OCI-LY7 (cell line): ENCODE measurements at regions not wholly inside any gene's neighbourhood (a gene's known extent, or its start where the extent isn't known, plus 50 kb on each side); places are given as distances from the start of the nearest gene placed in this dataset.

Experiments used
- BruUV-seq: library from RNA; stranded (reverse); fragments of 400-500 nt; replicated peaks from 2 replicates; lab custom pipeline; 2021; lab: Mats Ljungman, UMichigan
- CTCF ChIA-PET: fragments of 300-600 bp; sonication (Branson Sonifier 250); formaldehyde crosslinking; loops from one replicate; lab custom pipeline; 2022; ENCODE audit warnings: antibody characterized with exemption; ENCODE audit not compliant: unreplicated experiment; lab: Charles Lee
- POLR2A ChIA-PET: fragments of 300-600 bp; sonication (Branson Sonifier 250); formaldehyde crosslinking; loops from one replicate; lab custom pipeline; 2022; ENCODE audit warnings: antibody characterized with exemption; lab: Charles Lee
- DNase-seq: peaks from one replicate; pipeline ENCODE4 v3.0.0-alpha.2; 2015; ENCODE audit warnings: low spot score
- H2AFZ ChIP-seq: fragments of 200-600 bp; sonication (generic), shearing (Covaris generic); 2 replicates; pipeline ENCODE4 v1.6.1; 2014; ENCODE audit warnings: mild to moderate bottlenecking, antibody characterized with exemption, low read length, moderate library complexity
- H3K27ac ChIP-seq: fragments of 200-600 bp; sonication (generic); 2 replicates; pipeline ENCODE4 v1.5.1; 2014; ENCODE audit warnings: mixed run types, low read depth, mild to moderate bottlenecking, moderate library complexity, low read length, inconsistent platforms; ENCODE audit not compliant: poor library complexity, severe bottlenecking
- H3K36me3 ChIP-seq: fragments of 200-600 bp; sonication (generic); 2 replicates; pipeline ENCODE4 v1.6.1; 2014; ENCODE audit warnings: mild to moderate bottlenecking, antibody characterized with exemption, low read length, moderate library complexity, mixed read lengths; ENCODE audit not compliant: insufficient read depth
- H3K4me1 ChIP-seq: fragments of 200-600 bp; sonication (generic); 2 replicates; pipeline ENCODE4 v1.5.1; 2014; ENCODE audit warnings: mild to moderate bottlenecking, low read length; ENCODE audit not compliant: insufficient read depth, poor library complexity, severe bottlenecking
- H3K4me2 ChIP-seq: fragments of 200-600 bp; sonication (generic); 2 replicates; pipeline ENCODE4 v1.6.1; 2014; ENCODE audit warnings: mild to moderate bottlenecking, low read length
- H3K4me3 ChIP-seq: fragments of 200-600 bp; sonication (generic); 2 replicates; pipeline ENCODE4 v1.5.1; 2014; ENCODE audit warnings: mild to moderate bottlenecking, low read depth, low read length; ENCODE audit not compliant: poor library complexity, severe bottlenecking
- H3K79me2 ChIP-seq: fragments of 200-600 bp; sonication (generic); 2 replicates; pipeline ENCODE4 v1.6.1; 2016; ENCODE audit warnings: low read depth, mild to moderate bottlenecking, low read length, moderate library complexity, mixed read lengths; ENCODE audit not compliant: insufficient read depth
- H3K9me2 ChIP-seq: fragments of 200-600 bp; sonication (generic); 2 replicates; pipeline ENCODE4 v1.6.1; 2016; ENCODE audit warnings: mild to moderate bottlenecking, low read length, mixed read lengths; ENCODE audit not compliant: insufficient read depth
- H3K9me3 ChIP-seq: fragments of 200-600 bp; sonication (generic); 2 replicates; pipeline ENCODE4 v1.6.1; 2014; ENCODE audit warnings: mild to moderate bottlenecking, mixed run types, low read length, mixed read lengths
- H4K20me1 ChIP-seq: fragments of 200-600 bp; sonication (generic); 2 replicates; pipeline ENCODE4 v1.6.1; 2014; ENCODE audit warnings: mild to moderate bottlenecking, antibody characterized with exemption, low read length, moderate library complexity, mixed read lengths; ENCODE audit not compliant: insufficient read depth
- EZH2phosphoT487 ChIP-seq: fragments of 200-600 bp; sonication (generic); IDR thresholded peaks from 2 replicates; pipeline ENCODE4 v1.6.1; 2018; ENCODE audit warnings: low read depth, borderline replicate concordance, mild to moderate bottlenecking, mixed run types, antibody characterized with exemption, low read length, moderate library complexity, mixed read lengths
- intact Hi-C: fragments of 100-400 bp; cut with micrococcal nuclease; formaldehyde crosslinking; loops from one replicate; pipeline ENCODE4 v1.10.0; 2022; ENCODE audit not compliant: unreplicated experiment
- TF ChIP-seq, protein P1 (sequence below): fragments of 200-600 bp; sonication (generic); conservative IDR thresholded peaks from 2 replicates; pipeline ENCODE4 v1.5.1; 2014; ENCODE audit warnings: mild to moderate bottlenecking, antibody characterized with exemption, low read length, moderate library complexity, mixed read lengths

DNA sequence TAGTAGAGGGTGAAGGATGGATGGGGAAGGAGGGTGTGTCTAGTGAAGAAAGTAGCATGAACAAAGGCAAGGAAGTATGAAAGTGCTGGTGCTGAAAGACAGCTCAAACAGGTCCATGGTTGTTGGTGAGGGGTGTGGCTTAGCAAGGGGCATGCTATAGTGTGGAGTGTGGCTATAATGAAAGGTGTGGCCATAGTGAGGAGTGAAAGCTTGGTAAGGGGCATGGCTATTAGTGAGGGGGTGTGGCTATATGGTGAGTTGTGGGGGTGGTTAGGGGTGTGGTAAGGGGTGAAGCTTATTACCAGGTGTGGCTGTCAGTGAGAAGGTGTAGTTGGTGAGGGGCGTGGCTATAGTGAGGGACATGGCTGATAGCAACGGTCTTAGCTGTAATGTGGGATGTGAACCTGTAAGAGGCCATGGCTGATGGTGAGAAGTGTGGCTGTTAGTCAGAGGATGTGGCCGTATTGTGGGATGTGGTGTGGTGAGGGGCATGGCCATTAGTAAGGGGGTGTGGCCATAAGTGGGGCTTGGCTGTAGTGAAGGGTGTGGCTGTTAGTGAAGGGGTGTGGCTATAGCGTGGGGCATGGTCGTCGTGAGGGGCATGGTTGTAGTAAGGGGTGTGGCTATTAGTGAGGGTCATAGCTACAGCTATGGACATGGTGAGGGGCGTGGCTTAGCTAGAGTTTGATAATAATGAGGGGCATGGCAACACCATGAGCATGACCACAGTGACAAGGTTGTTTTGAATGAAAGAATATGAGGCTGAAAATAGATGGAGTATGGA lies 549.6 kb downstream of the FBXO15 start:
- Histone ChIP-seq H3K36me3 (no peaks in the 10 kb centered on the region), H3K4me2 (no peak overlapping the region), H2AFZ (no peak overlapping the region), H3K79me2 (no peaks in the 10 kb centered on the region), H3K9me2 (no peaks in the 10 kb centered on the region), H3K4me1 (no peaks in the 10 kb centered on the region), H3K4me3 (no peak overlapping the region), H3K9me3 (no peaks in the 10 kb centered on the region), H3K27ac (no peak overlapping the region), H4K20me1 (no peaks in the 10 kb centered on the region)
- no TSS peak for BruUV-seq
- TF ChIP-seq, protein P1, sequence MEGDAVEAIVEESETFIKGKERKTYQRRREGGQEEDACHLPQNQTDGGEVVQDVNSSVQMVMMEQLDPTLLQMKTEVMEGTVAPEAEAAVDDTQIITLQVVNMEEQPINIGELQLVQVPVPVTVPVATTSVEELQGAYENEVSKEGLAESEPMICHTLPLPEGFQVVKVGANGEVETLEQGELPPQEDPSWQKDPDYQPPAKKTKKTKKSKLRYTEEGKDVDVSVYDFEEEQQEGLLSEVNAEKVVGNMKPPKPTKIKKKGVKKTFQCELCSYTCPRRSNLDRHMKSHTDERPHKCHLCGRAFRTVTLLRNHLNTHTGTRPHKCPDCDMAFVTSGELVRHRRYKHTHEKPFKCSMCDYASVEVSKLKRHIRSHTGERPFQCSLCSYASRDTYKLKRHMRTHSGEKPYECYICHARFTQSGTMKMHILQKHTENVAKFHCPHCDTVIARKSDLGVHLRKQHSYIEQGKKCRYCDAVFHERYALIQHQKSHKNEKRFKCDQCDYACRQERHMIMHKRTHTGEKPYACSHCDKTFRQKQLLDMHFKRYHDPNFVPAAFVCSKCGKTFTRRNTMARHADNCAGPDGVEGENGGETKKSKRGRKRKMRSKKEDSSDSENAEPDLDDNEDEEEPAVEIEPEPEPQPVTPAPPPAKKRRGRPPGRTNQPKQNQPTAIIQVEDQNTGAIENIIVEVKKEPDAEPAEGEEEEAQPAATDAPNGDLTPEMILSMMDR: no peak
- no peak for TF ChIP-seq EZH2phosphoT487
- ChIA-PET CTCF (no interaction called here), POLR2A (interaction anchor here (0.7 kb wide), 1 partner anchor 77 kb away, joined by 5 read pairs; no protein-coding TSS in a partner anchor)
- intact Hi-C loops: no loop called here
- DNase-seq: no peak

DNA sequence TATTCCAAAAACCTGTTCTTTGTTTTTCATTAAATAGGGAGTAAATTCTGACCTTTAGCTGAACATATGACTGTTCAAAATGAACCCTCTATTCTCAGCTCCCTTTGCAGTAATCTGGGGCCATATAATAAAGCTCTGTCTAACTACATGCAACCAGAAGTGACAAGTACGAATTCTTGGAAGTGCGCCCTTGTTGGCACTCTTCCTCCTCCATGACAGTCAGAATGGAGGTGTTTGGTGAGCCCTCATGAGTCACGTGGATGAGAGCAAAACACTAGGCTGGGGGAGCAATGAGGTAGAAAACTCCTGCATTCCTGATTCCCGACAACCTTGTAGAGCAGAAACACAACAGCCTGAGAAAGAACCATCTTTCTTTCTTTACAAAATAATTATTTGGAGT lies 552.9 kb downstream of the FBXO15 start:
- CTCF ChIA-PET: no interaction called here
- POLR2A ChIA-PET: no interaction called here

More for the DNA sequence above, 552.9 kb downstream of the FBXO15 start:
- TF ChIP-seq, protein P1: no peak
- TF ChIP-seq EZH2phosphoT487: no peak
- no peak overlapping the region for H2AFZ ChIP-seq
- no peaks in the 10 kb centered on the region for H3K9me2 ChIP-seq
- no peak overlapping the region for H3K4me2 ChIP-seq
- no peak overlapping the region for H3K27ac ChIP-seq
- no peaks in the 10 kb centered on the region for H3K79me2 ChIP-seq
- intact Hi-C loops: no loop called here
- BruUV-seq: no TSS peak
- DNase-seq: no peak
- no peak overlapping the region for H3K4me3 ChIP-seq
- H3K9me3 ChIP-seq: no peaks in the 10 kb centered on the region
- no peaks in the 10 kb centered on the region for H3K36me3 ChIP-seq
- no peaks in the 10 kb centered on the region for H3K4me1 ChIP-seq
- H4K20me1 ChIP-seq: no peaks in the 10 kb centered on the region
